Glomerular visceral epithelial cell (primary cell): ENCODE measurements at regions not wholly inside any gene's neighbourhood (a gene's known extent, or its start where the extent isn't known, plus 50 kb on each side); places are given as distances from the start of the nearest gene placed in this dataset.
A peak's percentile ranks its signal among the peaks of the same experiment; 100 is the strongest.

Experiments used
- DNase-seq: peaks from one replicate; pipeline ENCODE4 v3.0.0-alpha.2; 2016; ENCODE audit errors: extremely low spot score

DNA sequence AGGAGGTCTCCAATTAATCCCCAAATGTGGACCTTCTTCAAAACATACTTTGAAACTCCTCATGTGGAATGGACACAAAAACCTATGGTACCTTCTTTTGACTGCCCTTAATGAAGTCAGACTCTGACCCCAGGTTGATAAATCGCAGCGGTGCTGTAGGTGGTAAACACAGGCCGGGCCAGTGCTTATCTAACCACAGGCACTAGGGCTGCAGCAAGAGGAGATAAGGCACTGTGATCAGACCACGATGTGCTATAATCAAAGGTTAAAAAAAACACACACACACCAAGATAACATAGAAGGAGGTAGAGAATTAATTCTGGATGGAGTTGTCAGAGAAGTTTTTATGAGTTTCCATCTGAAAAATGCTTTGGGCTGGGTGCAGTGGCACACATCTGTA lies 52.3 kb upstream of the SIPA1L2 start:
- DNase-seq: no peak

DNA sequence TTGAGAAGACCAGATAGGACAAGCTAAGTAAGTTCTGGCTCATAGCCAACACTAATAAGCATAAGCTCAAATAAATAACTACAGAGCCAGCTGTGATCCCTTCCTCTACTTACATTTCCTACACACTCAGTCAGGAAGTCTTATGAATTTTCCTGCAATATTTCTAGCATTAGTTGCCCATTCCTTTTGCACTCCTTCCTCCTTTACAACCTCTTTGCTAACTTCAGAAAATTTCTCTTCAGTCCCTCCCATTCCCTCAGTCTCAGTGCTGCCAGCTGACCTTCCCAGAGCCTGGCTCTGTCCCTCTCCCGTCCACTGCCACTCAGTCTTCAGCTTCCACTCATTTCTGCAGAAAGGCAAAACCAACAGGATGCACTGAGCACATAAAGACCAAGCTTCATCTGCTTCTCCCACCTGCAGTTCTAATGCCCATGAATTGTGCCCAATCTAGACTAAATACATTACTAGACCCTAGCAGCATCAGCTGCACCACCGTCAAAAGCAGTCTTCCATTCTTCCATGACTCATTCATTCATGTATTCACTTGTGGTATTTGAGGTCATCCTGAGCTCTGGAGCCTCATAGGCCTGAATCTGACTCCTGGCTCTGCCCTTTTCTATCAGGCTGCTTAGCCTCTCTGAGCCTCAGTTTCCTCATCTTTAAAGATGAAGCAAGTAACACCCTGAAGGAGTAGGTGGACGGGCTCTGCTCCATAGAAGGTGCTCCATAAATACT lies 54.6 kb upstream of the SIPA1L2 start:
- peak; percentile 46 for DNase-seq

DNA sequence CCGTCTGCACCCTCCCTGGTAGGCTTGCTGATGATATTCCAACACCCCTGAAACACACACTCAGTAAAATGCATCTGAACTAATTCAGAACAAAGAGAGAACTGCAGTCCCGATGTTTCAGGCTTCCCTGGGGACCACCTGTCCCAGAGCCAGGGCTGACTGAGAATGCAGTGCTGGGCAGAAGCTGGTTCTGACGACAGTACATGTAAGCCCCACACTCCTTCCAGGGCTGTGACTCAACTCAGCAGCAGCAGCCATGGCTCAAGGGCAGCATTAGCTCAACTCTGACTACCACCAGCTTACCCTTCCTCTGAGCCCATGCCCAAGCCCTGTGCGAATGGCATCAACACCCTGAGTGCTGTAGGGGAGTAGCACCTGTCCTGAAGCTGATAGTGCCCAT lies 56.4 kb upstream of the SIPA1L2 start:
- DNase-seq: no peak

DNA sequence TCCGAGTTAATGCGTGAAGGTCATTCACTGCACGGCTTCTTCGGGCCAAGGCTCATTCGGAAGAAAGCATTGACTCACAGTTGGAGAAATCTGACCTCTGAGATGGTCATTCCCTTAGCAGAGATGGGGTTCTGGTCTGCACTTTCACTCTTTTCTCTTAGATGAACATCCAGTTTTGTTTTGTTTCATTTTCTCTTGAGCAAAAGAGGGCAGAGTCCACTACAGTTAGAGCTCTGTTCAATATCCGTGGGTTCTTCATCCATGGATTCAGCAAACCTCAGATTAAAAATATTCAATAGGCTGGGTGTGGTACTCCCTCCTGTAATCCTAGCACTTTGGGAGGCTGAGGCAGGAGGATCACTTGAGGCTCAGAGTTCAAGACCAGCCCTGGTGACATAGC lies 57.4 kb upstream of the SIPA1L2 start:
- no peak for DNase-seq

DNA sequence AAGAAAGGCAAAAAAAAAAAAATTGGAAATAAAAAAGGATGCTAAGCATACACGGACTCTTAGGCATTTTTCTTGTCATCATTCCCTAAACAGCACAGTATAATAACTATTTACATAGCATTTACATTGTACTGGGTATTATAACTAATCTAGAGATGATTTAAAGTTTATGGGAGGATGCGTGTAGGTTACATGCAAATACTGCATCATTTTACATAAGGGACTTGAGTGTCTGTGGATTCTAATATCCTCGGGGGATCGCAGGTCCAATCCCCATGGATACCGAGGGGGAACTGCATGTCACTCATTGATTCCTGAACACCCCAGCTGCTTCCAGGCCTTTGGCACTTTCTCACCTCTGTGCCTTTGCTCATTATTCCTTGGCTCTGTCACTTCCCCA lies 57.8 kb upstream of the SIPA1L2 start:
- no peak for DNase-seq

DNA sequence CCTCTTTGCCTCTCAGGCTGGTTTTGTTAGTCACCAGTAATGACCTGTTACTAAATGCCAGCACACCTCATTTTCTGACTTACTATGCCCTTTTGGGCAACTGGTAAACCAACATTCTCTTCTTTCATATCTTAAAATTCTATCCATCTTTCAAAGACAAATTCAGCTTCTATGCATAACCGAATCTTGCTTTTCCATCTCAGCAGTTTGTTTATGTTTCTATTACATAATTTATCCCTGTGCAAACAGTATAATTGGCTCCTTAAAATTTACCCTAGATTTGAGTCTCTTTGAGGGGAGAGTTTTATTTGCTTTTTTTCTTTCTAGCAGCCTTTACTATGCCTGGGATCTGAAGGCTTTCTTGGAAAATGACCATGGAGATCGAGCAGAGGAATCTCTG lies 58.5 kb upstream of the SIPA1L2 start:
- no peak for DNase-seq

DNA sequence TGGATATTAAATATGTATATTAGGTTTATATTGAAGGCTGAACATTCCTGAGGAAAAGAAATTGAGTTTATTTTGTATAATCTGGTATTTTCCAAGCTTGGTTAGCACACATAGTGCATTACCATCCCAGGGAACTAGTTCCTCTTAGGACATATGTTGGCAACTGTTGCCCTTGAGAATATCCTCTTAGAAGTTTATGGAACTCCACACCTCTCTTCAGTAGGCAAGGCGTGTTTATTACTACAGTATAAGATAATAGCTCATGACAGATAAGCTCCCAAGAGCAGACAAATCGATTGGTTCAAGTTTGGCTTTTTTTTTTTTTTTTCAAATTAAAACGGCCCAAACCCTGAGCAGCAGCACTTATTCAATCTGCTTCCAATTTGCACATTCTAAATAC lies 59.8 kb upstream of the SIPA1L2 start:
- DNase-seq: no peak

DNA sequence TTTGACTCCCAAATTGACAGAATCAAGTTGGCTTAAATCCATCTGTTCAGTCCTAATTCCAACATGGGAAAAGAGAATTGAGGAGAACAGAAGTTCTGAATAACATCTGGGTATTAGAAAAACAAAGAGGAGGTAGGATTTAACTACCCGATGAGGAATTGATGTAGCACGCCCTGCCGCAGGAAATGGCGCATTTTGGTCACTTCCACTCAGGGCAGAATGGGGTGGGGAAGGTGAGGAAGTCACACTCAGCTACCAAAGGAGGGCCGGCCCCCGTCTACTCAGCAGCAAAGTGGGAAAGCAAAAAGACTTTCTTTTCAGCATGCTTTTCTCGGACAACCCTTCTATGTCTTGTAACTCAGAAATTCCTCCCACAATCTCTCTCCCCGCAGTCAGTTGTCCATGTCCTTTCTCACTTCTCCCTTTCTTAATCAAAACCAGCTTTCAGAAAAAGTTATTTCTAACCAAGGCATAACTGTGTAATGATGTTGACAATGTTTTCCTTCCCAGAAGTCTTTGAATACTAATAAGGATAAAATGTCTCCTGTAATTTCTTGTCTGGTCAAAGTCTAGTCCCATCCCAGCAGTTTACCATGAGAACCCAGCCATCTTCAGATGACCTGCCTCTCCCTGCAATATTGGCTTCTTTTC lies 60.5 kb upstream of the SIPA1L2 start:
- no peak for DNase-seq

DNA sequence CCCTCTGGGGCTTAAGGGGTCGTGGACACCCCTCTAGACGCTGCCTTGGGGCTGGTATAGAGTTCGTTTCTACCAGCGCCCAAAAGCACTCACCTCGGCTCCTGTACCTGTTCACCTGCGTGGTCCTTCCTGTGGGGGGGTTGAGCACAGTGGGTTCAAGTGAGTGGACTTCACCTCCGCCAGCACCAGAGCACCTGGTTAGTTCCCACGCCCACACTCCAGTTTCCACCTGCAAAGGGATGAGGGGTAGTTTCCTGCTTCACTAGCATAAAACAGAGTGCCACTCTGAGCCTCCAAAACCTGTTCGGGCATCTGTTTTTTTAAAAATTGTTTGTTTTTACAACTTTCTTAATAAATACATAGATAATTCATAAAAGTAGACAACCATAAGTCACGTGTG lies 64.5 kb upstream of the SIPA1L2 start:
- DNase-seq: no peak

DNA sequence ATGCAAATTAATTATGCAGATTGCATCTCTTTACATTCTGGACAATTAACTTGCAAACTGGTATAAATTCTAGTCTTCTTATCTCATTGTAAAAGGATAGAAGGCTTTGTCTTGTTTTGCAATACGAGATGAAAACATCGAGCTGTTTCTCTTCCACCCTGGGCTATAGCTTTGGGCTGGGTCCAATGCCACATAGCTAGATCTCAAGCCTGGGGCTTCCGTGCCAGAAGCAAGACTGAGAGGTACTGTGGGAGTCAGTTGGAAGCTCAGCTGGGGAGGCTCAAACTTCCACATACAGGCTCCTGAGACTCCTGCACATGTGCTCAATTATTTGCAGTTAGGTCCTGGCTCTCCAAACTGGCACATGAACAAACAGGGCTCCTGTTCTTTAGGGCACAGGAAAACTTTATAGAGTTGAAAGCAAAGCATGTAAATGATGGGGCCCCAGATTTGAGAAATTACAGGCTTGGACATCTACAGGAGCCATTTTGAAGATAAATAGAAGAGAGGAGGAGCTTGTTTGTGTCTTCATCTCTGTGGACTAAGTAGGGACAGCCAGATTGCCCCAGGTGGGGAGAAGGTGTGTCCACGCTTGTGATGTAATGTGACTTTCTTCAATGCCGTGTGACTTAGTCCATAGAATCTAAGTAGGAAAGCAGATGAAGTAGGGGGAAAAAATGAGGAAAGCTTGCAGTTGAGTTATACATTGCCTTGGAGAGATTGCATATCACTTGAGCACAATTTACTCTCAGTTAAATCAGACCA lies 65.9 kb upstream of the SIPA1L2 start:
- DNase-seq: no peak

DNA sequence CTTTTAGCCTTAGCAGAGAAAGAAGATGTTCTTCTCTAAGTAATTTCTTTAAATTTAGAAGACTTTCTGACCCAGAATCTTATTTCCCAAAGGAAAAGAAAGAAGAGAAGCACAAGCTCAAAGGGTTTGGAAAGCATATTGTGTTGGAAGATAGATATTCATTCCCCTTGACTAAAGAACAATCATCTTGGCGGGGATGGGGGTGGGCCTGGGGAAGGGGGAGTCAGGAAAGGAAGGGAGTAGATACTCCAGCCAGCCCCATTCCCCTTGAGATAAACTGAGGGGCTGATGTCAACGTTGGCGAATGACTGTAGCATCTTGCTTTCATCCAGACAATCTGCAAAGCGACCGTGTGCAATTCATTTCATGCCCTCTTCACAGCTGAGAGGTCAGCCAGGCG lies 66.5 kb upstream of the SIPA1L2 start:
- DNase-seq: no peak

DNA sequence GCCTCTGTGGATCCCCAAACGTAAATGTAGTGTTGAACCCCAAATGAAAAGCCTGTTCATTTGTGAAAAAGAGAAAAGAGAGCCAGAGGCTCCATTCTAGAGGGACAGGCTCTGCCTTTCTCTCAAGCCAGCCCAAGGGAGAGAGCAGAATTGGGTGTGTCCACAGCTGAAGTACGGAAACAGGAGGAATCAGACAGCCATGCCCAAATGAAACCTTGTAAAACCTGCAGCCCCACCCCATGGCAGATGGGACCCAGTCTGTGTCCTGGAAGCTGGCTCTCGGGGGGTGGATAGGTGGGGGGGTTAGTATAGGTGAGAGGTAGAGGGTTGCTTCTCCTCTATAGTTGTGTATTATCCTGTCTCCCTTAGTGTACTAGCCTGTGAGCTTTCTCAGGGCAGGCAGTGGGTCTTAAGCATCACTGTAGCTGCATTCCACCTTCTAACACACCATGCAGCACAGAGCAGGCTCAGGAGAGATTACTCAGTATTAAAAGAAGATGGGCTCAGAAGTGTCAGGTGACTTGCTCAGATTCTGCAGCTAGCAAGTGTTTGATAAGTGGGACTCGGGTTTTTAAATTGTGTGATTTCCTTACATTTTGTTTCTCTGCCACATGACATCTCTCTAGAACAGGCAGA lies 67.4 kb upstream of the SIPA1L2 start:
- DNase-seq: no peak

DNA sequence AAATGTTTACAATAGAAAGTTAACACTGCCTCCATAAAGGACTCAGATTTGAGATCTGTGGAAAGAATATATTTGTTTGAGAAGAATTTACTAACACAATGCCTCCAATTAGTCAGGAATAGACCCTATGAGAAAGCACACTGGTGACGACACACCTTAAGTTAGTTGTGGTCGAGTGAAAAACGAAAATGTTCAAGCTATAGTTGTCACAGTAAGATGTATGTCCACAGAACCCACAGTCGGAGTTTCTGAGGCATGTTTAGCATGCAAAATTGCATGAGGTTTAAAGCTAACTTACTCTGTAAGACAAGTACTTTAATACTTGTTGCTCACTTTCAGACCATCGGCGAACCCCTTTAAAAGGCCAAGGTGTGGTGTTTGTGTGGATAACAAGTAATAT lies 69.9 kb upstream of the SIPA1L2 start:
- DNase-seq: no peak

DNA sequence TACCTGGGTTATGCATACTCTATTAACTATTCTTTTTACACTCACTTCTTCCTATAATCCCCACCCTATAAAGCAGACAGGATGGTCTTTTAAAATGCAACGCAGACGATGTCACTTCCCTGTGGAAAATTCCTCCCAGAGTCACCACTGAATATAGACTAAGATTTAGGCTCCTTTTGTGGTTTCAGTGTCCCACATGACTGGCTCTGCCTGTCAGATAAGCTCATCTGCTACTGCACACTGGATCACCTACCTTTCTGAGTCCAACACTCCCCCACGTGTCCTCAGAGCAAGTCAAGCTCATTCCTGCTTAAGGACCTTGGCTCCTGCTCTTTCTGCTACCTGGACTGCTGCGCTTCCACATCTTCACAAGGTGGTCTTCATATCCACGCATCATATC lies 73.0 kb upstream of the SIPA1L2 start:
- DNase-seq: peak; percentile 24

DNA sequence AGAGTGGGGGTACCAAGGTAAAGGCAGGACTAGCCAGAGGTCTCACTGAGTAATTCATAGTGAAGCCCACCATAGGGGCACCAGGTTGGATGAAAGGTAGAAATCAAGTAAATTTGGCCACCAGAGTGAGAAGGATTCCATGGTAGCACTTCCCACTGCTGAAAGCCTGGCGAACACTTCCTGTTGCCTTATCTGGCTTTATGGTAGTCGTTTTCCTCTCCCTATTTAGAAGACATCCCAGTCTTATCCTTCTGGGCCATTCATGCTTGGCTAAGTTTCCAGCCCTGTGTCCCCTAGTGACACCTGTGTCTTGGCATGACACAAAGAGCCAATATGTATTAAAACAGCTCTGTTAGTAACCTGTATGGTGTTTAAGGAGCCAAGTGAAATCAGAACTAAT lies 74.3 kb upstream of the SIPA1L2 start:
- DNase-seq: no peak

DNA sequence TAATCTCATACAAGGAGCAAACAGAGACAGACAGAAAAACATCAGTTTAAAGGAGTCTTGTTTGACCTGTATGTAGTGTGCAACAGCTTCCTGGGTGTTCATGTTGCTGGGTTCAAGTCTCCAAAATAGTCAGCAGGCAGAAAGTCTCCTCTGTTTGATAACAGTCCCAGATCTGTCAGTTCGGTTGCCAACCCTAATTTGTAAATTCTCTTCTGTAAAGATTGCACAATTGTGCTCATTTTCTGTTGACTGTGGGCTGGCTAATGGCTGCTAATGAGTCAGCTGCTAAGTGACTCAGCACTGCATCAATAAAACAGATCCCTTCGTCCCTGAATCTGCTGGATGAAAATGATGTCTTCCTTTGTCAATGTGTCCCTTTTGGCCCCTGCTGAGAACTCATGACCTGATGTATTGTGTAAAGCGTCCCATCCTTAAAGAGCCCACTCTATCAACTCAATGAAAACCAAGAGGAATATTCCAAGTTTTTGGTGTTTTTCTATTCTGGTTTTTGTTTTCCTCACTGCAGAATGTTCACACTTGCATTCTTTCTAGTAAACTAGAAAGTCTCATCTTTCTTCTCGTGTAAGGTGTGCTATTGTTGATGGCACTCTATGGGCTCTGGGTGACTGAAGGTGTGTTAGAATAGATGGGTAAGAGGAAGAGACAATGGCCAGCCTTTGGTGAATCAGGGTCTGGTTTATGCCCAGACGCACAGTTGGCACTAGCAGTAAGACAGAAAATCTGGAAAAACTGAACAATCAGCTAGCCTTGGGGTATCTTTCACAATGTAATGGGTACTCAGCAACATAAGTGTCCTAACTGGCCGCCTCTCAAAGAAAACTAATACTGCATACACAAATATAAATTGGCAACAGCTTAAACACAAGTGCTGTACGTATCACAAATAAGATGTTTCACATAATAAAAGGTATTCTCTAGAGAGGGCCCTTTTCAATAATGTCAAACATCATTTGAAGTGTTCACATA lies 75.1 kb upstream of the SIPA1L2 start:
- DNase-seq: peak; percentile 62

DNA sequence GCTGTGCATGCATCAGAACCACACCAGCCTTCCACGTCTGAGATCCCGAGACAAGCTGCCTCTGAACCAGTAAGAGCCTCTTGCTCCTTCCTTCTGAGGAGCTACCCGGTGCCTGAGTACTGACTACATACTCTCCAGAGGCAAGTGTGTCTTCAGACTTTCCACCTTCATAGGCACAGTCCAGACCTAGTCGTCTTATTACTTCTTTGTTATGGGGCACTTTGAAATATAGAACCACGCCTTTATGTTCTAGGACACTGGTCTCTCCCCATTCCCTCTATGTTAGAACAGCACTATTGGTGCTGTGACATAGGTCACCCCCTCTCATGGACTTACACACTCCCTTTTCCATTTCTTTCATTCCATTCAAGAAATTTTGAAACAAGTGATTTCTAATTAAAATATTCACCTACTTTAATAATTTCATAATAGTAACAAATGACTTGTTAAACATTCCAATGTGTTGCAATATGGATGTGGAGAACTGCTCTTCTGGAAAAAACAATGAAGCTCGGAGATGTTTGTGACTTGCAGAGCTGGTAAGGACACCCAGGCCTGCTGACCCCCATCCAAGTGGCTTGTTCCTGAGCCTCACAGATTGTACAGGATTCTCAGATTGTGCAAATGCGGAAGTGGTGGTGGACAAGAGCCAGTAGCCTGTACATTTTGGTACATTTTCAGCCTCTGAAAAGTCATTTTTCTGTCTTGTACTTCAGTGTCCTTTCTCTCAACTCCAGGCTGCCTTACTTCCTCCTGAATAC lies 76.1 kb upstream of the SIPA1L2 start:
- DNase-seq: no peak

DNA sequence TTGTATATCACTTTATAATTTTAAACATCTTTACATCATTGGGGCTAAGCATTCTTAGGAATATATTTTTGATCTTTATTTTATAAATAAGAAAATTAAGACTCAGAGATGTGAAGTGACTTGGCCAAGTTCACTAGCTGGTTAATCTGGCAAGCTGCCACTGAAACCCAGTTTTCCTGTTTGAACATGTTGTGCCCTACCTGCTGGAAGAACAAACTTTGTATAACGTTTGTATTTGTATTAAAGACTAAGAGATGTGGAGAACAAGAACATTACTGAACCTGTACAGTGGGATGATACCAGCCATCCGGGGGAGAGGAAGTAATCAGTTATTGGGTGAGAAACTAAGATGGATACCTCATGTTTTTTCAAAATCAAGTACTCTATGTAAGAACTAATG lies 77.2 kb upstream of the SIPA1L2 start:
- DNase-seq: no peak

DNA sequence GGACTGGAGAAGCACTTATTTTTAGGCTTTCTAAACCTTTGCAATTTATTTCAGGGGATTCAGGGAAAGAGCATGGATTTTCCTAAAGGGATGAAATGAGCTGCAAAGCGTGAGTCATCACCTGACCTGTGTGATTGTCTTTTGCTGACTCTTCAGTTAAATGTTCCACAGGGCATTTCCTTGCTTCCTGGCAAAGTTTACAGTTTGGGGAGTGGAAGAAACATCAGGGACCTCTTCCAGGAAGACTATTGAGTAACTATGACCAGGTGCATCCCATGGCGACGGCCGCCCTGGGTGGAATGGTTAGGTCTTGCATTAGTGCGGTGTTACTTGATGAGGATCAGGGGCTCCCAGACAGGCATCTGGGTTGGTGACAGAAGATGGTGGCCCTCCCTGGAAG lies 79.5 kb upstream of the SIPA1L2 start:
- DNase-seq: no peak

DNA sequence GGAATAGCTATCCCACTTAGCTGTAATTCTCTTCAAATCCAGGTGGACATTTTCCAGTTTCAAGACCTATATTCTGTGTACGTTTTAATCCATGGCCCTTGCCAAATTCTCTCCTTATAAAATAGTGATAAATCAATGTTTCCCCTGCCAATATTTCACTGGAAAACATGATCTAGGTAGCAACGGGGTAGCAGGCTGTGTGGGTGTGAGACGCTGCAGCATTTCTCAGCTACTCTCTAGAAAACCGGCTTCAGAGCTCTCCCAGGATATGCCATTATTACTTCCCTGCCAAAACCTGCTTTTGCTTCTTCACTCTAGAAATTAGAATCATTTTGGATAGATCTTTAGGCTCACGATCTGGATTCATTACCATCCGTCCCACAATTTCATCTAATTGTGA lies 82.1 kb upstream of the SIPA1L2 start:
- DNase-seq: no peak

DNA sequence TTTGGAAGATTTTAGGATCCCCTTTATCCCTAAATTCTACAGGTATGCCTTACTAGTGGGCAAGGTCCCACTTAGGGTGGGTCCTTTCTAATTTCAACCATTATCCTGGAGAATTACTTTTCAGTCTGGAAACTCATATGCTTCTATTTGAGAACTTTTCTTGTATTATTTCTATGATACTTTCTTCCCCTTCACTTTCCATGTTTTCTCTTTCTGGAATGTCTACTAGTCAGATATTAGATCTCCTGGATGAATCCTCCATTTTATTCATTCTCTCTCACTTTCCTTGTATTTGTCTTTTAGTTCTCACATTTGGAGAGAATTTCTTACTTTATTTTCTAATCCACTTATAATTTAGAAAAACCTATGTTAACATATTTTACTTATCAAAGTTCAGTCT lies 83.9 kb upstream of the SIPA1L2 start:
- no peak for DNase-seq
